HL-60 (cell line): ENCODE measurements at regions not wholly inside any gene's neighbourhood (a gene's known extent, or its start where the extent isn't known, plus 50 kb on each side); places are given as distances from the start of the nearest gene placed in this dataset.

ENCODE experiments used
- DNase-seq, 2 experiments: peaks; one replicate each; pipeline ENCODE4 v3.0.0-alpha.2; 2010 to 2020; ENCODE audit warnings: low read depth in 1 of 2, low spot score in 1 of 2
- H3K27ac ChIP-seq: fragments of 250-450 bp; sonication (Bioruptor Pico); replicated peaks from 2 replicates; pipeline ENCODE4 v1.5.1; 2020; ENCODE audit warnings: mild to moderate bottlenecking, moderate library complexity
- H3K27me3 ChIP-seq: fragments of 250-450 bp; sonication (Bioruptor Pico); 2 replicates; pipeline ENCODE4 v1.5.1; 2021; ENCODE audit warnings: mild to moderate bottlenecking, moderate library complexity; ENCODE audit not compliant: insufficient read depth, poor library complexity, severe bottlenecking
- H3K4me3 ChIP-seq: replicated peaks from 2 replicates; pipeline ENCODE4 v1.5.1; 2011; ENCODE audit warnings: mild to moderate bottlenecking, control low read depth, low read length; ENCODE audit not compliant: insufficient read depth
- CTCF ChIP-seq: IDR thresholded peaks from one replicate; pipeline ENCODE4 v1.5.1; 2011; ENCODE audit warnings: low read length, control low read depth, inconsistent platforms; ENCODE audit not compliant: insufficient read depth
- GABPA ChIP-seq: IDR thresholded peaks from 2 replicates; pipeline ENCODE4 v1.6.1; 2012; ENCODE audit warnings: low read depth
- POLR2AphosphoS5 ChIP-seq: IDR thresholded peaks from 2 replicates; pipeline ENCODE4 v1.6.1; 2012; ENCODE audit warnings: low read depth
- REST ChIP-seq: IDR thresholded peaks from 2 replicates; pipeline ENCODE4 v1.6.1; 2012; ENCODE audit warnings: low read depth; ENCODE audit not compliant: insufficient replicate concordance
- SPI1 ChIP-seq: IDR thresholded peaks from 2 replicates; pipeline ENCODE4 v1.6.1; 2012; ENCODE audit warnings: low read depth, mild to moderate bottlenecking, borderline replicate concordance

- no peak overlapping the region for H3K4me3 ChIP-seq
- H3K27me3 ChIP-seq, result no peaks in the 10 kb centered on the region
- no peak for TF ChIP-seq CTCF
- no peak for DNase-seq
- H3K27ac ChIP-seq, result no peak overlapping the region
These were observed 81.7 kb upstream of the KCNIP4 start for GRCh38 chr4:22030307-22030706.

GRCh38 chr4:22029803-22030202, 81.2 kb upstream of the KCNIP4 start:
- Histone ChIP-seq H3K27ac (no peak overlapping the region), H3K4me3 (no peak overlapping the region), H3K27me3 (no peaks in the 10 kb centered on the region)
- no peak for DNase-seq
- TF ChIP-seq REST, result no peak
- TF ChIP-seq SPI1, result no peak
- TF ChIP-seq GABPA, result no peak
- TF ChIP-seq CTCF, result no peak
- TF ChIP-seq POLR2AphosphoS5, result no peak

GRCh38 chr4:22021106-22021505, 72.5 kb upstream of the KCNIP4 start:
- Histone ChIP-seq H3K27ac (no peak overlapping the region), H3K4me3 (no peak overlapping the region), H3K27me3 (no peaks in the 10 kb centered on the region)
- TF ChIP-seq GABPA (no peak), CTCF (no peak), SPI1 (no peak), REST (no peak), POLR2AphosphoS5 (no peak)
- no peak for DNase-seq

GRCh38 chr4:22020129-22020528, 71.6 kb upstream of the KCNIP4 start:
- Histone ChIP-seq H3K4me3 (no peak overlapping the region), H3K27me3 (no peaks in the 10 kb centered on the region), H3K27ac (no peak overlapping the region)
- DNase-seq, result no peak
- TF ChIP-seq REST (no peak), CTCF (no peak), GABPA (no peak), SPI1 (no peak), POLR2AphosphoS5 (no peak)
